HCT116 (cell line): ENCODE measurements at regions not wholly inside any gene's neighbourhood (a gene's known extent, or its start where the extent isn't known, plus 50 kb on each side); places are given as distances from the start of the nearest gene placed in this dataset.

Experiments
- ATAC-seq: fragments of 200-7000 bp; cut with Tn5 transposase; 2 replicates; pipeline ENCODE4 v1.9.1; 2020; ENCODE audit warnings: mild to moderate bottlenecking, moderate library complexity
- BruUV-seq: library from RNA; stranded (reverse); fragments of 400-500 nt; replicated peaks from 2 replicates; lab custom pipeline; 2021; lab: Mats Ljungman, UMichigan
- CTCF ChIA-PET: fragments of 300-600 bp; sonication (Branson Sonifier 250); formaldehyde crosslinking; loops from one replicate; lab custom pipeline; 2021; ENCODE audit warnings: antibody characterized with exemption; lab: Charles Lee
- POLR2A ChIA-PET: fragments of 300-600, 350-600 bp; sonication (Branson Sonifier 250); formaldehyde crosslinking; loops from one replicate; lab custom pipeline; 2021; ENCODE audit warnings: antibody characterized with exemption; lab: Charles Lee
- RAD21 ChIA-PET, 2 experiments: fragments of 300-600 bp; sonication (Branson Sonifier 250); formaldehyde crosslinking; loops; one replicate each; lab custom pipeline; 2023; ENCODE audit warnings: low total read pairs in 2 of 2; ENCODE audit not compliant: uncharacterized antibody in 2 of 2, unreplicated experiment in 2 of 2, low non-redundant PET in 1 of 2; lab: Charles Lee
- DNase-seq: peaks from one replicate; pipeline ENCODE4 v3.0.0-alpha.2; 2010; ENCODE audit warnings: low read depth, low spot score
- H2AFZ ChIP-seq: fragments of 200-600 bp; shearing (Covaris generic), sonication (generic); 2 replicates; pipeline ENCODE4 v1.6.1; 2017; ENCODE audit warnings: low read depth, mixed run types, mixed read lengths, antibody characterized with exemption, low read length; ENCODE audit not compliant: poor library complexity, severe bottlenecking
- H3K27ac ChIP-seq: 2 replicates; pipeline ENCODE4 v1.5.1; 2012; ENCODE audit warnings: low read depth, low read length
- H3K27me3 ChIP-seq: fragments of 200-600 bp; sonication (generic); 2 replicates; pipeline ENCODE4 v1.6.1; 2016; ENCODE audit warnings: mixed run types, low read length, mixed read lengths; ENCODE audit not compliant: insufficient read depth
- H3K36me3 ChIP-seq, 2 experiments: fragments of 200-500 bp in 1 of 2; fragments of 200-600 bp in 1 of 2; sonication (Bioruptor generic) in 1 of 2; sonication (generic) in 1 of 2; 2 replicates each; pipeline versions ENCODE4 v1.5.1 to v1.6.1; 2014 to 2016; ENCODE audit warnings: low read length in 2 of 2, inconsistent platforms in 1 of 2, mixed read lengths in 1 of 2, mixed run types in 1 of 2; ENCODE audit not compliant: insufficient read depth in 2 of 2, control insufficient read depth in 1 of 2
- H3K4me1 ChIP-seq, 2 experiments: fragments of 200-600 bp in 1 of 2; sonication (generic) in 1 of 2; 2 replicates each; pipeline versions ENCODE4 v1.5.1 to v1.6.1; 2012 to 2017; ENCODE audit warnings: low read length in 2 of 2, inconsistent platforms in 1 of 2, mild to moderate bottlenecking in 1 of 2, mixed read lengths in 1 of 2, mixed run types in 1 of 2, moderate library complexity in 1 of 2; ENCODE audit not compliant: insufficient read depth in 2 of 2, control insufficient read depth in 1 of 2
- H3K4me2 ChIP-seq: fragments of 200-600 bp; sonication (generic); 2 replicates; pipeline ENCODE4 v1.6.1; 2017; ENCODE audit warnings: mixed run types, low read length, mixed read lengths
- H3K4me3 ChIP-seq, 2 experiments: fragments of 200-600 bp in 1 of 2; sonication (generic) in 1 of 2; replicated peaks in 1 of 2; 2 replicates each; pipeline ENCODE4 v1.5.1; 2011 to 2016; ENCODE audit warnings: low read length in 2 of 2, control low read depth in 1 of 2, low read depth in 1 of 2, mild to moderate bottlenecking in 1 of 2, mixed read lengths in 1 of 2, mixed run types in 1 of 2
- H3K79me2 ChIP-seq: fragments of 200-600 bp; sonication (generic); 2 replicates; pipeline ENCODE4 v1.6.1; 2017; ENCODE audit warnings: mild to moderate bottlenecking, mixed run types, low read length, moderate library complexity, mixed read lengths; ENCODE audit not compliant: insufficient read depth
- H3K9ac ChIP-seq: fragments of 200-600 bp; sonication (generic); 2 replicates; pipeline ENCODE4 v1.6.1; 2016; ENCODE audit warnings: low read length, mixed read lengths
- H3K9me2 ChIP-seq: fragments of 200-600 bp; sonication (generic), shearing (Covaris generic); 2 replicates; pipeline ENCODE4 v1.6.1; 2017; ENCODE audit warnings: mixed run types, mild to moderate bottlenecking, moderate library complexity; ENCODE audit not compliant: insufficient read depth
- H3K9me3 ChIP-seq, 2 experiments: fragments of 200-500 bp in 1 of 2; fragments of 200-600 bp in 1 of 2; sonication (Bioruptor generic) in 1 of 2; sonication (generic) in 1 of 2; 2 replicates each; pipeline ENCODE4 v1.6.1; 2014 to 2017; ENCODE audit warnings: low read length in 2 of 2, mixed read lengths in 2 of 2, inconsistent platforms in 1 of 2, low read depth in 1 of 2, mild to moderate bottlenecking in 1 of 2, mixed run types in 1 of 2, moderate library complexity in 1 of 2; ENCODE audit not compliant: control insufficient read depth in 1 of 2, insufficient read depth in 1 of 2
- H4K20me1 ChIP-seq: fragments of 200-600 bp; sonication (generic), shearing (Covaris generic); 2 replicates; pipeline ENCODE4 v1.6.1; 2017; ENCODE audit warnings: mixed run types, mild to moderate bottlenecking, moderate library complexity; ENCODE audit not compliant: insufficient read depth
- CEBPB ChIP-seq: IDR thresholded peaks from 2 replicates; pipeline ENCODE4 v1.6.1; 2012; ENCODE audit warnings: low read depth
- EGR1 ChIP-seq: IDR thresholded peaks from 2 replicates; pipeline ENCODE4 v1.6.1; 2012; ENCODE audit warnings: low read depth
- ELF1 ChIP-seq: IDR thresholded peaks from 2 replicates; pipeline ENCODE4 v1.6.1; 2012; ENCODE audit warnings: low read depth, borderline replicate concordance
- EZH2 ChIP-seq: fragments of 200-600 bp; sonication (generic); IDR thresholded peaks from 2 replicates; pipeline ENCODE4 v1.6.1; 2017; ENCODE audit warnings: antibody characterized with exemption, mixed run types
- FOSL1 ChIP-seq: IDR thresholded peaks from 2 replicates; pipeline ENCODE4 v1.6.1; 2012; ENCODE audit warnings: low read depth
- JUND ChIP-seq: IDR thresholded peaks from 2 replicates; pipeline ENCODE4 v1.6.1; 2012
- MAX ChIP-seq: IDR thresholded peaks from 2 replicates; pipeline ENCODE4 v1.6.1; 2012
- POLR2AphosphoS5 ChIP-seq: IDR thresholded peaks from 2 replicates; pipeline ENCODE4 v1.6.1; 2011; ENCODE audit warnings: mild to moderate bottlenecking, low read depth, low read length, moderate library complexity
- RAD21 ChIP-seq: IDR thresholded peaks from 2 replicates; pipeline ENCODE4 v1.6.1; 2012; ENCODE audit warnings: low read depth, mild to moderate bottlenecking
- REST ChIP-seq: IDR thresholded peaks from 2 replicates; pipeline ENCODE4 v1.6.1; 2012; ENCODE audit warnings: low read depth
- SP1 ChIP-seq: IDR thresholded peaks from 2 replicates; pipeline ENCODE4 v1.6.1; 2012; ENCODE audit warnings: low read depth
- TCF7L2 ChIP-seq: IDR thresholded peaks from 2 replicates; pipeline ENCODE4 v1.7.0; 2011; ENCODE audit warnings: borderline replicate concordance, inconsistent platforms; ENCODE audit not compliant: insufficient read depth, insufficient read length; ENCODE audit errors: extremely low read depth
- ZFX ChIP-seq: fragments of 450-650 bp; IDR thresholded peaks from 2 replicates; pipeline ENCODE4 v1.6.1; 2017
- ZNF274 ChIP-seq: fragments of 200-500 bp; sonication (Bioruptor generic); IDR thresholded peaks from 2 replicates; pipeline ENCODE4 v1.6.1; 2014; ENCODE audit warnings: mild to moderate bottlenecking, low read depth, low read length, inconsistent platforms
- intact Hi-C: fragments of 100-400 bp; cut with micrococcal nuclease; formaldehyde crosslinking; loops from 2 replicates; pipeline ENCODE4 v1.10.0; 2022

- Histone ChIP-seq H3K9ac (no peak overlapping the region), H3K9me2 (no peaks in the 10 kb centered on the region), H4K20me1 (no peaks in the 10 kb centered on the region), H2AFZ (no peak overlapping the region), H3K27ac (no peak overlapping the region), H3K4me1 (no peaks in the 10 kb centered on the region), H3K36me3 (no peaks in the 10 kb centered on the region), H3K79me2 (no peaks in the 10 kb centered on the region), H3K4me2 (no peak overlapping the region), H3K9me3 (no peaks in the 10 kb centered on the region), H3K4me3 (no peak overlapping the region), H3K27me3 (no peaks in the 10 kb centered on the region)
- intact Hi-C loops, result no loop called here
- no peak for DNase-seq
- ChIA-PET POLR2A (no interaction called here), RAD21 (no interaction called here), CTCF (no interaction called here)
- no peak for TF ChIP-seq SP1
- TF ChIP-seq ZFX, result no peak
- no peak for TF ChIP-seq EZH2
- no peak for TF ChIP-seq CEBPB
- TF ChIP-seq ZNF274, result no peak
- no peak for TF ChIP-seq POLR2AphosphoS5
- TF ChIP-seq MAX, result no peak
- TF ChIP-seq JUND, result no peak
- TF ChIP-seq REST, result no peak
- TF ChIP-seq TCF7L2, result no peak
- no peak for TF ChIP-seq EGR1
- no peak for TF ChIP-seq FOSL1
- no peak for TF ChIP-seq ELF1
- TF ChIP-seq RAD21, result no peak
- ATAC-seq, result no peak
- no TSS peak for BruUV-seq
Measured at GRCh38 chr14:97688631-97689336, 891.6 kb downstream of the VRK1 start.
